GM13976 (cell line): ENCODE measurements at regions not wholly inside any gene's neighbourhood (a gene's known extent, or its start where the extent isn't known, plus 50 kb on each side); places are given as distances from the start of the nearest gene placed in this dataset.

Experiments used
- DNase-seq: peaks from one replicate; pipeline ENCODE4 v3.0.0; 2012; ENCODE audit warnings: low spot score
- in situ Hi-C: fragments of 300-500 bp; cut with MboI; formaldehyde crosslinking; loops from one replicate; pipeline ENCODE4 v1.12.0; 2022; ENCODE audit warnings: low sequenced_read_pairs, mixed read lengths, inconsistent platforms; ENCODE audit not compliant: unreplicated experiment
- TF ChIP-seq, protein P1 (sequence below): IDR thresholded peaks from 2 replicates; pipeline ENCODE4 v1.5.1; 2012; ENCODE audit warnings: borderline replicate concordance, mild to moderate bottlenecking; ENCODE audit not compliant: insufficient read depth; ENCODE audit errors: extremely low read depth, missing control alignments, control extremely low read depth

DNA sequence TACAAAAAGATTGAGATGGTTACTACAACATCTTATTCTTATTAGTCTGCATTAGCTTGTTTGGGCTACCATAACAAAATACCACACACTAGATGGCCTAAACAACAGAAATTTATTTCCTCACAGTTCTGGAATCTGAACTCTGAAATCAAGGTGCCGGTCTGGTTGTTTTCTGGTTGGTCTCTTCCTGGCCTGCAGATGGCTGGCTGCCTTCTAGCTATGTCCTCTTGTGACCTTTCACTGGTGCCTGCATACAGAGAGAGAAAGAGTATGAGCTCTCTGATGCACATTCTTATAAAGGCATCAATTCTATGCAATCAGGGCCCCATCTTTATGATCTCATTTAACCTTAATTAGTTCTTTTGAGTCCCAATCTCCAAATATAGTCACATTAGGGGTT, 696.5 kb downstream of the TDRD15 start:
- TF ChIP-seq, protein P1, sequence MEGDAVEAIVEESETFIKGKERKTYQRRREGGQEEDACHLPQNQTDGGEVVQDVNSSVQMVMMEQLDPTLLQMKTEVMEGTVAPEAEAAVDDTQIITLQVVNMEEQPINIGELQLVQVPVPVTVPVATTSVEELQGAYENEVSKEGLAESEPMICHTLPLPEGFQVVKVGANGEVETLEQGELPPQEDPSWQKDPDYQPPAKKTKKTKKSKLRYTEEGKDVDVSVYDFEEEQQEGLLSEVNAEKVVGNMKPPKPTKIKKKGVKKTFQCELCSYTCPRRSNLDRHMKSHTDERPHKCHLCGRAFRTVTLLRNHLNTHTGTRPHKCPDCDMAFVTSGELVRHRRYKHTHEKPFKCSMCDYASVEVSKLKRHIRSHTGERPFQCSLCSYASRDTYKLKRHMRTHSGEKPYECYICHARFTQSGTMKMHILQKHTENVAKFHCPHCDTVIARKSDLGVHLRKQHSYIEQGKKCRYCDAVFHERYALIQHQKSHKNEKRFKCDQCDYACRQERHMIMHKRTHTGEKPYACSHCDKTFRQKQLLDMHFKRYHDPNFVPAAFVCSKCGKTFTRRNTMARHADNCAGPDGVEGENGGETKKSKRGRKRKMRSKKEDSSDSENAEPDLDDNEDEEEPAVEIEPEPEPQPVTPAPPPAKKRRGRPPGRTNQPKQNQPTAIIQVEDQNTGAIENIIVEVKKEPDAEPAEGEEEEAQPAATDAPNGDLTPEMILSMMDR, result no peak
- in situ Hi-C loops, result no loop called here
- DNase-seq, result no peak

DNA sequence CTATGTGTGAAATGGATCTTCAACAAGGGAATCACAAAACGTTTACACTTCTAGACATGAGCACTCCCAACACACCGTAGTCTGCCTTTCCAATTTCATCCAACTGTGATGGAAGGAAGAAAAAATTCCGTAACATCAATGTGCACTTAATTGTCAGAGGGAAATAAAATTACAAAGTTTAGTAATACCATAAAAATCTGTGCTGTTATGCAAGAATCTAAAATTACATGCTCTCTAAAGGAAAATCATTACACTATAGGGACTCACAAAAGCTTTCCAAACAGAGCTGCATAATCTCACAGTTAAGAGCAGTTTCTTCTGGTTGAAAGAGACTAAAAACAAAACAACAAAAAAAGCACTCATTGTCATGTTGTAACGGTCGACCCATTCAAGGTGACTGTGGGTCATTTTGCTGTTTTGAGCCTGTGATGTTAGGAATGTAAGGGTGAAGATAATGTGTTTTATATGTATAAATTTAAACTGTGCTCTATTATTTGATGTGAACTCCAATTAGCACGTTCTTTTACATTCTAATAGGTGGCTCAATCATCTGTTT, 698.0 kb downstream of the TDRD15 start:
- TF ChIP-seq, protein P1, result no peak
- DNase-seq, result no peak
- in situ Hi-C loops, result no loop called here

DNA sequence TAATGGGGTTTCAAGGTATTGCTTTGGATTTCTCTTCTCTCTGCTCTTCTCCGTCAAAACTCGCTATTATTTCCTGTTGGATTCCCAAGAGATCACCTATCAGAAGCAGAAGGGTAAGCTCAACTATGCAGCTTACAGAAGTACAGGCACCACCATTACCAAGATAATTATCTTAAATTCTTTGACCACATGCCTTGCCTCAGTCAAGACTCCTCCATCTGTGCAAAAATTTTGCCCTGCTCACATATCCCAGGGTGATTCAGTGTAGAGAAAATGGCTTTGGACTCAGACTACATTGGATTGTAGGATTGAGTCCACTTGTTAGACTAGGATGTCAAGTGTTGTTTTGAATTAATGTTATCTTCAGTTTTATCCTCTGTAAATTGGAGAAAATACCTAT, 698.7 kb downstream of the TDRD15 start:
- TF ChIP-seq, protein P1, result no peak
- DNase-seq, result no peak
- in situ Hi-C loops, result no loop called here

DNA sequence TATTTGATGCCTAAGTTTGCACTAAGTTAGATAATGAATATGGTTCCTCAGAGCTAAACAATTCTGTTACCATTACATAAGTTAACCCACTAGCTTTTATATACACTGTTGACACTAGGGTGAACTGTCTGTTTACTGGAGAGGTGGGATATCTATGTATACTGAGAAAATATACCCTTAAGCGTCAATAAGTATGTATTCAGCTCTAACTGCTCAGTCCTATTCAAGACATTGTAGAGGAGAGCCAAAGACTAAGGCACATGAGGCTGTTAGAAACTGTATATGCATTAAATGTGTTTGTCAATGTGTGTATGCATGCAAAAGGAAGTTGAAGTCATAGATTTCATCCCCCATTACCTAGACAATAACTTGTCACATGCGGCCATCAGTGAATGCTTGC, 710.0 kb downstream of the TDRD15 start:
- in situ Hi-C loops, result no loop called here
- TF ChIP-seq, protein P1, result no peak

DNA sequence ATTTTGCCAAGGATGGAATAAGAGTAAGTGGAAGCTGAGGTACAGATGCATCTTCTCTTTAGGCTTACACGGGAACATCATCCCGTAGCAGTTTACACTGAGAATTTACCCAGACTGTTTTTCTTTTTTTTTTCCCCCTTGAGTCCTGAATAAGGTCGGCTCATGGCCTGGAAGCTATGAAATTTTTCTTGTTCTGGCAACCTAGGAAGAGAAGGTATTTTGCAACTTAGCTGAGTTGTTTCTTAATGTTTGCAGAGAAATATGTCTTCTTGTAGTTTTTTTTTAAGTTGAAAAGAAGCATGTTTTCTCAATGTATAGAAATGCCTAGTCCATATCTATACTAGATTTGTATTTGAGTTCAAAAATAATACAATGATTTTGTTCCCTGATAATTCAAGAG, 712.5 kb downstream of the TDRD15 start:
- TF ChIP-seq, protein P1, result no peak
- DNase-seq, result no peak
- in situ Hi-C loops, result no loop called here

More for the DNA sequence above, 710.0 kb downstream of the TDRD15 start:
- DNase-seq, result no peak

DNA sequence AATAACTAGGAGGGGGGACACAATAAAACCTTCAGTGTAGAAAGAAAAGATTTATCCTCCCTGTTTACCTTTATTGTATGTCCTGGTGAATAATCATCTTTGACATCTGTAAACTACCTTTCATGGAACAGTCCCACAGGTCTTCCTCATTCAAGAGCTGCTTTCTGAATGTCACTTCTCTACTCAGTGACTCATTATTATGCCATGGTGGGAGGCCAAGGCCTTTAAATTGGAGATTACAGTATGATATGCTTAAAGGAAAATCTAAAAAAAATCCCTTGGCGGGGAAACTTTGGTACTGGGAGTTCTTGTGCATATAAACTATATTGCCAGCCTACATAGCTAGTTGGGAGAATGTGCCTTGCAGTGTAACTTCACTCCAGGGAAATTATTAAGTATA, 713.0 kb downstream of the TDRD15 start:
- TF ChIP-seq, protein P1, result no peak

More for the DNA sequence above, 713.0 kb downstream of the TDRD15 start:
- DNase-seq, result no peak
- in situ Hi-C loops, result no loop called here
